HepG2 (cell line): ENCODE measurements at regions not wholly inside any gene's neighbourhood (a gene's known extent, or its start where the extent isn't known, plus 50 kb on each side); places are given as distances from the start of the nearest gene placed in this dataset.

Source experiments
- ATAC-seq: fragments of 200-7000 bp; cut with Tn5 transposase; 3 replicates; pipeline ENCODE4 v1.9.1; 2020; ENCODE audit warnings: mild to moderate bottlenecking, moderate library complexity
- BruUV-seq: library from RNA; stranded (reverse); fragments of 400-500 nt; replicated peaks from 2 replicates; lab custom pipeline; 2021; lab: Mats Ljungman, UMichigan
- CTCF ChIA-PET: fragments of 300-600 bp; formaldehyde crosslinking; extraction: SDS; loops from one replicate; lab custom pipeline; 2021; ENCODE audit warnings: low total read pairs, inconsistent platforms, low intra/inter-chr PET ratio; lab: Yijun Ruan, JAX
- POLR2A ChIA-PET: fragments of 350-600 bp; sonication (Branson Sonifier 250); formaldehyde crosslinking; loops from one replicate; lab custom pipeline; 2020; ENCODE audit warnings: antibody characterized with exemption, inconsistent platforms; lab: Yijun Ruan, JAX
- DNase-seq: peaks from one replicate; pipeline ENCODE4 v3.0.0-alpha.2; 2015; ENCODE audit warnings: low spot score
- FAIRE-seq: peaks from 3 replicates; lab custom pipeline; 2011; peaks lifted over from hg19 to GRCh38; lab: Jason Lieb, UNC
- H2AFZ ChIP-seq: one replicate; pipeline ENCODE4 v1.6.1; 2011; ENCODE audit warnings: low read length, inconsistent platforms
- H3K27ac ChIP-seq: fragments of 300-600 bp; 3 replicates; pipeline ENCODE4 v1.8.0; 2011; ENCODE audit warnings: mixed run types, mild to moderate bottlenecking, mixed read lengths, low read length, inconsistent platforms; ENCODE audit not compliant: insufficient read depth; ENCODE audit errors: extremely low read length
- H3K27me3 ChIP-seq, 2 experiments: fragments of 200-600 bp in 1 of 2; 2 replicates in 1 of 2; 3 replicates in 1 of 2; pipeline versions ENCODE4 v1.6.0 to v1.8.0; 2011; ENCODE audit warnings: low read length in 2 of 2, mild to moderate bottlenecking in 2 of 2, moderate library complexity in 2 of 2, inconsistent platforms in 1 of 2; ENCODE audit not compliant: insufficient read depth in 2 of 2, control insufficient read depth in 1 of 2
- H3K36me3 ChIP-seq, 2 experiments: fragments of 200-600 bp in 1 of 2; replicated peaks in 1 of 2; 2 replicates in 1 of 2; 3 replicates in 1 of 2; pipeline versions ENCODE4 v1.5.1 to v1.8.0; 2011; ENCODE audit warnings: low read length in 2 of 2, inconsistent platforms in 1 of 2; ENCODE audit not compliant: insufficient read depth in 2 of 2, control insufficient read depth in 1 of 2
- H3K4me1 ChIP-seq: 2 replicates; pipeline ENCODE4 v1.5.1; 2012; ENCODE audit warnings: low read length, inconsistent platforms; ENCODE audit not compliant: insufficient read depth
- H3K4me2 ChIP-seq: 2 replicates; pipeline ENCODE4 v1.6.0; 2011; ENCODE audit warnings: low read depth, low read length, inconsistent platforms
- H3K4me3 ChIP-seq, 3 experiments: fragments of 200-600 bp in 1 of 3; sonication (generic), shearing (Covaris generic) in 1 of 3; replicated peaks in 1 of 3; 2 replicates each; pipeline ENCODE4 v1.5.1; 2011 to 2016; ENCODE audit warnings: low read length in 3 of 3, inconsistent platforms in 2 of 3, low read depth in 2 of 3, mild to moderate bottlenecking in 2 of 3, control low read depth in 1 of 3, mixed read lengths in 1 of 3; ENCODE audit not compliant: insufficient read depth in 1 of 3
- H3K79me2 ChIP-seq: one replicate; pipeline ENCODE4 v1.6.1; 2011; ENCODE audit warnings: low read length, inconsistent platforms; ENCODE audit not compliant: insufficient read depth
- H3K9ac ChIP-seq: 2 replicates; pipeline ENCODE4 v1.6.0; 2011; ENCODE audit warnings: mild to moderate bottlenecking, low read depth, low read length, inconsistent platforms; ENCODE audit not compliant: insufficient read depth
- H3K9me3 ChIP-seq: 2 replicates; pipeline ENCODE4 v1.5.1; 2012; ENCODE audit warnings: mild to moderate bottlenecking, low read length
- H4K20me1 ChIP-seq: 2 replicates; pipeline ENCODE4 v1.6.0; 2011; ENCODE audit warnings: inconsistent platforms, mild to moderate bottlenecking, low read length, moderate library complexity; ENCODE audit not compliant: insufficient read depth
- LRRFIP1 ChIP-seq: sonication (generic); formaldehyde crosslinking; conservative IDR thresholded peaks from 2 replicates; pipeline ENCODE4 v1.4.0; 2020; ENCODE audit warnings: missing genetic modification reagents
- MAF1 ChIP-seq: sonication (generic); formaldehyde crosslinking; IDR thresholded peaks from 2 replicates; pipeline ENCODE4 v1.5.0; 2020; ENCODE audit warnings: missing genetic modification reagents, borderline replicate concordance
- MLX ChIP-seq: IDR thresholded peaks from 2 replicates; pipeline ENCODE4 v1.6.1; 2016
- PAF1 ChIP-seq: IDR thresholded peaks from 2 replicates; pipeline ENCODE4 v1.6.1; 2016; ENCODE audit warnings: missing genetic modification reagents, missing compliant biosample characterization
- RELA ChIP-seq: sonication (generic); formaldehyde crosslinking; IDR thresholded peaks from 2 replicates; pipeline ENCODE4 v1.4.0; 2020; ENCODE audit warnings: missing genetic modification reagents
- SP4 ChIP-seq: sonication (generic); formaldehyde crosslinking; IDR thresholded peaks from 2 replicates; pipeline ENCODE4 v1.8.1; 2023; ENCODE audit warnings: mild to moderate bottlenecking, missing genetic modification reagents
- TAF1 ChIP-seq: sonication (generic); formaldehyde crosslinking; IDR thresholded peaks from 2 replicates; pipeline ENCODE4 v1.4.0; 2020; ENCODE audit warnings: missing genetic modification reagents
- ZNF317 ChIP-seq: sonication (generic); formaldehyde crosslinking; IDR thresholded peaks from 2 replicates; pipeline ENCODE4 v1.5.0; 2020; ENCODE audit warnings: mild to moderate bottlenecking, missing genetic modification reagents
- WGBS: methylation state at CpG from one replicate; pipeline ENCODE4 v1.1.6; 2017; ENCODE audit warnings: low lambda C conversion rate; 5-methylcytosine and 5-hydroxymethylcytosine counted together
- in situ Hi-C: cut with HindIII; loops from 2 replicates; pipeline ENCODE4 v1.10.0; 2017; ENCODE audit warnings: low pct_unique_long_range_greater_than_20kb; ENCODE audit not compliant: extremely low pct_ligation_motif_present
- intact Hi-C: fragments of 100-400 bp; cut with micrococcal nuclease; formaldehyde crosslinking; loops from one replicate; pipeline ENCODE4 v1.10.0; 2022; ENCODE audit not compliant: unreplicated experiment

DNA sequence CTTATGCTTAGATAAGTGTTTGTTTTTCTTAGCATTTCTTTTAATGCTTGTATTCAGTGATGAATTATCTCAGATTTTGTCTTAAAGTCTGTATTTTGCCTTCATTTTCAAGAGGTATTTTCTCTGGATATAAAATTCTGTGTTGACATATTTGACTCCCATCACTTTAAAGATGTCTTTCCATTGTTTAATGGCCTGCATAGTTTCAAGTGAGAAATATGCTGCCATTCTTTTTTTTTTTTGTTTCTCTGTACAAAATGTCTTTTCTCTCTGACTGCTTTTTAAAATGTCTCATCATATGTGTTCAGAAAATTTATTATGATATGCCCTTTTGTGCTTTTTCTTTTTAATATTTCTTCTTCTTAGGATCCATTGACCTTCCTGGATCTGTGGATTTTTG lies 578.0 kb upstream of the NOX3 start:
- in situ Hi-C loops = no loop called here
- no TSS peak for BruUV-seq
- ATAC-seq (no peak), FAIRE-seq (no peak), DNase-seq (no peak)
- intact Hi-C loops = no loop called here
- TF ChIP-seq ZNF317 (CRISPR knock-in tag) (peak; percentile 98), TAF1 (CRISPR knock-in tag) (no peak)
- Histone ChIP-seq H2AFZ (no peak overlapping the region), H3K4me3 (no peak overlapping the region), H3K79me2 (no peaks in the 10 kb centered on the region), H3K27ac (no peak overlapping the region), H4K20me1 (no peaks in the 10 kb centered on the region), H3K9me3 (peaks cover 17% of the 10 kb centered on the region), H3K4me1 (no peaks in the 10 kb centered on the region), H3K4me2 (no peak overlapping the region), H3K27me3 (no peaks in the 10 kb centered on the region; a peak in 1 of 5 replicates), H3K36me3 (no peaks in the 10 kb centered on the region), H3K9ac (no peak overlapping the region)
- POLR2A ChIA-PET = no interaction called here
- CTCF ChIA-PET = no interaction called here

DNA sequence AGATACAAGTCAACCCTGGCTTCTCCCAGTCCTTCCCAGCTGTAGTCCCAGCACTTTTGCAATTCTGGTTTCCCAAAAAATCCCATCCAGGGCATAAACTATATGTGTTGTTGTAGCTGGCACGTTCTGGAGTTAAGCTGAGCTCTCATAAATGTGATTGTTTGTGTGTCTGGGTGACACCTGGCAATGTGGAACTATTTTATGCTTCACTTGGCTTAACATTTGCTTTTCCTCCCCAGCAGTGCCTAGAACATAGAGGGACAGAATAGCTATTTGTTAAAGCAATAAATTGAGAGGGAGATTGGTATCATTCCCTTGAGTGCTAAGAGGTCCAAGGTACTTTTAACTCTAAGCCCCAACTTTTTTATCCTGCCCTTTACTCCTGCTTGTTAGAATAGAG lies 575.9 kb upstream of the NOX3 start:
- DNase-seq = no peak
- no peak for ATAC-seq

More for the DNA sequence above, 575.9 kb upstream of the NOX3 start:
- in situ Hi-C loops = no loop called here
- Histone ChIP-seq H3K79me2 (no peaks in the 10 kb centered on the region), H4K20me1 (no peaks in the 10 kb centered on the region), H3K36me3 (no peaks in the 10 kb centered on the region), H3K27me3 (no peaks in the 10 kb centered on the region; a peak in 1 of 5 replicates), H2AFZ (no peak overlapping the region), H3K4me2 (no peak overlapping the region), H3K9ac (no peak overlapping the region), H3K4me3 (no peak overlapping the region), H3K9me3 (peaks cover 17% of the 10 kb centered on the region), H3K27ac (no peak overlapping the region), H3K4me1 (no peaks in the 10 kb centered on the region)
- no TSS peak for BruUV-seq
- intact Hi-C loops = no loop called here
- FAIRE-seq = no peak
- CTCF ChIA-PET = no interaction called here
- no peak for TF ChIP-seq PAF1 (CRISPR knock-in tag)
- no peak for TF ChIP-seq SP4 (CRISPR knock-in tag)
- TF ChIP-seq LRRFIP1 (CRISPR knock-in tag) = no peak
- no peak for TF ChIP-seq MLX (CRISPR knock-in tag)
- TF ChIP-seq MAF1 (CRISPR knock-in tag) = no peak
- TF ChIP-seq RELA (CRISPR knock-in tag) = no peak
- 0% methylated on average over 1 of the region's 1 CpG for WGBS
- POLR2A ChIA-PET = no interaction called here
